Epithelial cell of proximal tubule (primary cell): ENCODE measurements at regions not wholly inside any gene's neighbourhood (a gene's known extent, or its start where the extent isn't known, plus 50 kb on each side); places are given as distances from the start of the nearest gene placed in this dataset.

ENCODE experiments used
- DNase-seq: peaks from one replicate; pipeline ENCODE4 v3.0.0-alpha.2; 2011; ENCODE audit warnings: low read depth
- H3K4me3 ChIP-seq: 2 replicates; pipeline ENCODE4 v1.5.1; 2011; ENCODE audit warnings: low read depth, mild to moderate bottlenecking, low read length
- TF ChIP-seq, protein P1 (sequence below): conservative IDR thresholded peaks from 2 replicates; pipeline ENCODE4 v1.5.1; 2012; ENCODE audit warnings: low read depth, mild to moderate bottlenecking, low read length

- TF ChIP-seq, protein P1, sequence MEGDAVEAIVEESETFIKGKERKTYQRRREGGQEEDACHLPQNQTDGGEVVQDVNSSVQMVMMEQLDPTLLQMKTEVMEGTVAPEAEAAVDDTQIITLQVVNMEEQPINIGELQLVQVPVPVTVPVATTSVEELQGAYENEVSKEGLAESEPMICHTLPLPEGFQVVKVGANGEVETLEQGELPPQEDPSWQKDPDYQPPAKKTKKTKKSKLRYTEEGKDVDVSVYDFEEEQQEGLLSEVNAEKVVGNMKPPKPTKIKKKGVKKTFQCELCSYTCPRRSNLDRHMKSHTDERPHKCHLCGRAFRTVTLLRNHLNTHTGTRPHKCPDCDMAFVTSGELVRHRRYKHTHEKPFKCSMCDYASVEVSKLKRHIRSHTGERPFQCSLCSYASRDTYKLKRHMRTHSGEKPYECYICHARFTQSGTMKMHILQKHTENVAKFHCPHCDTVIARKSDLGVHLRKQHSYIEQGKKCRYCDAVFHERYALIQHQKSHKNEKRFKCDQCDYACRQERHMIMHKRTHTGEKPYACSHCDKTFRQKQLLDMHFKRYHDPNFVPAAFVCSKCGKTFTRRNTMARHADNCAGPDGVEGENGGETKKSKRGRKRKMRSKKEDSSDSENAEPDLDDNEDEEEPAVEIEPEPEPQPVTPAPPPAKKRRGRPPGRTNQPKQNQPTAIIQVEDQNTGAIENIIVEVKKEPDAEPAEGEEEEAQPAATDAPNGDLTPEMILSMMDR = no peak
- H3K4me3 ChIP-seq = no peak overlapping the region
- DNase-seq = no peak
These were observed 63.6 kb upstream of the JAK2 start for GRCh38 chr9:4921449-4921848.

DNA sequence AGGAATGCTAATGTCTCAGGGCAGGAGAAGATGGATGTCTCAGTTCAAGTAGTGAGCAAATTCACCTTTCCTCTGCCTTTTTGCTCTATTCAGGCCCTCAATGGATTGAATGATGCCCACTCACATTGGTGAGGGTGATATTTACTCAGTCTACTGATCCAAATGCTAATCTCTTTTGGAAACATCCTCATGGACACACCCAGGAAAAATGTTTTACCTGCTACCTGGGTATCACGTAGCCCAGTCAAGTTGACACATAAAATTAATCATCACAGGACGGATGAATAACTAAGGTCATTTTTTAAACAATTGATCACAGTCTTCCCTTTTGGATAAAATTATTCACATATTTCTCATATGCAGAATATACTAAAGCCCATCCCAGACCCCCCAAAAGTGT lies 63.0 kb upstream of the JAK2 start:
- no peak overlapping the region for H3K4me3 ChIP-seq
- DNase-seq = no peak
- TF ChIP-seq, protein P1 = no peak

GRCh38 chr9:4922730-4923129 lies 62.3 kb upstream of the JAK2 start:
- TF ChIP-seq, protein P1 = no peak
- H3K4me3 ChIP-seq = no peak overlapping the region
- no peak for DNase-seq

DNA sequence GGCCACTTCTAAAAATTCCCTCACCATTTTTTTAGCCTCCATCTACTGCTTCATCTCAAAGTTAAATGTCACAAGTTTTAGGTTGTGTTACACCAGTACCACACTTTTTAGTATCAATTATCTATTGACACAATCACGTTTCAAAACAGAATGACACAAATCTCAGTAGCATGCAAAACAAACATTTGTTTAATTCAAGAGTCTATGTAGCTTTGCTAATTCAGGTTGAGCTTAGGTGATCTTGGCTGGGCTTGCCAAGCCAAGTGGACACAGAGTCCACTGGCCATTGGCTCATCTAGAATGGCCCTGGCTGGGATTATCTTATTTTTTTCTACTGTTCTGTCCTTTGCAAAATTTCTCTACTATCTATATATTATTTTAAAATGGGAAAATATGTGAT lies 61.9 kb upstream of the JAK2 start:
- TF ChIP-seq, protein P1 = no peak
- no peak overlapping the region for H3K4me3 ChIP-seq
- DNase-seq = no peak

DNA sequence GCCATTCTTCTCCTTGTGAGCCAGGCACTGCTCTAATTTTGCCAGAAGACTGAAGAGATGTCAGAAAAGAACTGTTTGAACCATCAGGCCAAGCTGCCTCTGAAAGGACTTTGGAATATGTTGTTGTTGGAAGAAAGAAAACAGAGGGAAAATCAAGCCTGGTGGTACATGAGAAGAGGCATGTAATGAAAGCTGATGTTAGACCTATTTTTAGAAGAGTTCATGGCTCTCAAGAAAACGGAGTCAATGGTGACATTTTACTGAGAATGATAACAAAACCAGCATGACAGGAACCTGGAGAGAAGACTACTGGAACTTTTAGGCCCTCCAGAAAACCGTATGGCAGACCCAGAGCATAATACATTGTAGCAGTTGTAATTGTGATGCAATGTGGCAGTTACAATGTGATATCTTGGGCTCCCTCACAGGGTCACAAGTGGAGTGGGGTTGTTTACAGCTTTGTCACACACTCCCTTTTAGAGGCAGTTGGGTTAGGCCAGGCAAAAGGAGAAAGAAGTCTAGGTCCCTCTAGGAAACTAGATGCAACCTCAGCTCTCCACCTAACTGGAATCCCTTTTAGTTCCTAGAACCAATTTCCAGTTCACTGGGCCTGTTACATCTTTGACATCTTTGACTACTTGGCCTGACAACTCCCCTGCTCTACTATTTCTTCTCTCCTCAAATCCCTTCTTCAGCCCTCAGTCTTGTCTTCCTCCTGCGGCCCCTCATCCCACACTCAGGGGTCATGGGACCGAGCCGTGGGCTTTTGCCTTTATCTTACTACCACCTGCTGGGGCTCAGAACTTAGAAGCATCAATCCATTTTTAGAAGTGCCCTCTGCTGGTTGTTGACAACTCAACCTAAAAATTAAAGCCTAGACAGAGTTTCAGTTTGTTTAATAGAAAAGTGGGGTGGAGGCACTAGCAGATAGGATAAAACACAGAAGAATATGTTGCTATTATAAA lies 61.2 kb upstream of the JAK2 start:
- no peak for DNase-seq
- TF ChIP-seq, protein P1 = peak; percentile 67
- H3K4me3 ChIP-seq = no peak overlapping the region

DNA sequence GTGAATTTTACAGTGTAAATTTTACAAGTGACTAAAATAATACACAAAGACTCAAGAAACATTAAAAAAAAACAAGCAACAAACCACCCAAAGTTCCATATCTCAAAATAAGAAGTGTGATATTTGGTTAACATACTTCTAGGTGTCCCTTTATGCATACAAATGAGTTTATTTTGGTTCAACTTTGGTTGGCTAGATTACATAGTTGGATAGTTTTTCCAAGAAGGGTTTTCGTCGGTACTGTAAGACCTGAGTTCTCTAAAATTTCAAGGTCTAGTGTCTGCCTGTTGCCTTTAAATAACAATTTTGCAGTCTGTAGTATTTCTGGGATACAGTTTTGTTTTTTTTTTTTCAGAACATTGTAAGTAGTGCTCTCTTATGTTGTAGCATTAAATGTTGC lies 58.8 kb upstream of the JAK2 start:
- DNase-seq = no peak
- H3K4me3 ChIP-seq = no peak overlapping the region
- TF ChIP-seq, protein P1 = no peak

- no peak overlapping the region for H3K4me3 ChIP-seq
- no peak for DNase-seq
- TF ChIP-seq, protein P1 = no peak
These were observed 58.0 kb upstream of the JAK2 start for GRCh38 chr9:4927043-4927471.
